HFFc6 (cell line): ENCODE measurements at regions not wholly inside any gene's neighbourhood (a gene's known extent, or its start where the extent isn't known, plus 50 kb on each side); places are given as distances from the start of the nearest gene placed in this dataset.
"Not testable (repeated sequence)": the region's sequence is repeated elsewhere in the genome, so short reads cannot be mapped to it uniquely, and the experiment has no call there.

Source experiments
- DNase-seq: peaks from one replicate; pipeline ENCODE4 v3.0.0-alpha.2; 2018
- H3K27ac Mint-ChIP-seq: 2 replicates; pipeline ENCODE4 v1.8.0; 2020; ENCODE audit warnings: mild to moderate bottlenecking, mixed read lengths
- H3K27me3 Mint-ChIP-seq: 2 replicates; pipeline ENCODE4 v1.8.0; 2021; ENCODE audit warnings: mild to moderate bottlenecking, moderate library complexity, mixed read lengths; ENCODE audit not compliant: insufficient read depth
- H3K36me3 Mint-ChIP-seq: 2 replicates; pipeline ENCODE4 v1.8.0; 2021; ENCODE audit warnings: low read depth, mixed read lengths
- H3K4me1 Mint-ChIP-seq: 2 replicates; pipeline ENCODE4 v1.8.0; 2020; ENCODE audit warnings: low read depth, mixed read lengths
- H3K4me3 Mint-ChIP-seq: 2 replicates; pipeline ENCODE4 v1.8.0; 2020; ENCODE audit warnings: mild to moderate bottlenecking, moderate library complexity, mixed read lengths
- H3K9me3 Mint-ChIP-seq: 2 replicates; pipeline ENCODE4 v1.8.0; 2020; ENCODE audit warnings: mild to moderate bottlenecking, mixed read lengths
- TF ChIP-seq, protein P1 (sequence below): fragments of 200-600 bp; sonication (generic); IDR thresholded peaks from 2 replicates; pipeline ENCODE4 v1.5.0; 2021; ENCODE audit warnings: antibody characterized with exemption, mild to moderate bottlenecking

GRCh38 chr4:189861101-189861500 is 79.6 kb upstream of the FRG1 start:
- no peak overlapping the region for H3K4me3 Mint-ChIP-seq
- peaks cover 29% of the 10 kb centered on the region for H3K9me3 Mint-ChIP-seq
- no peaks in the 10 kb centered on the region for H3K4me1 Mint-ChIP-seq
- no peaks in the 10 kb centered on the region; the same call in 1 of the 2 replicates for H3K27me3 Mint-ChIP-seq
- H3K36me3 Mint-ChIP-seq, result no peaks in the 10 kb centered on the region
- no peak for DNase-seq
- no peak overlapping the region for H3K27ac Mint-ChIP-seq
- TF ChIP-seq, protein P1, sequence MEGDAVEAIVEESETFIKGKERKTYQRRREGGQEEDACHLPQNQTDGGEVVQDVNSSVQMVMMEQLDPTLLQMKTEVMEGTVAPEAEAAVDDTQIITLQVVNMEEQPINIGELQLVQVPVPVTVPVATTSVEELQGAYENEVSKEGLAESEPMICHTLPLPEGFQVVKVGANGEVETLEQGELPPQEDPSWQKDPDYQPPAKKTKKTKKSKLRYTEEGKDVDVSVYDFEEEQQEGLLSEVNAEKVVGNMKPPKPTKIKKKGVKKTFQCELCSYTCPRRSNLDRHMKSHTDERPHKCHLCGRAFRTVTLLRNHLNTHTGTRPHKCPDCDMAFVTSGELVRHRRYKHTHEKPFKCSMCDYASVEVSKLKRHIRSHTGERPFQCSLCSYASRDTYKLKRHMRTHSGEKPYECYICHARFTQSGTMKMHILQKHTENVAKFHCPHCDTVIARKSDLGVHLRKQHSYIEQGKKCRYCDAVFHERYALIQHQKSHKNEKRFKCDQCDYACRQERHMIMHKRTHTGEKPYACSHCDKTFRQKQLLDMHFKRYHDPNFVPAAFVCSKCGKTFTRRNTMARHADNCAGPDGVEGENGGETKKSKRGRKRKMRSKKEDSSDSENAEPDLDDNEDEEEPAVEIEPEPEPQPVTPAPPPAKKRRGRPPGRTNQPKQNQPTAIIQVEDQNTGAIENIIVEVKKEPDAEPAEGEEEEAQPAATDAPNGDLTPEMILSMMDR, result no peak

- Mint-ChIP-seq H3K4me3 (no peak overlapping the region), H3K27me3 (no peaks in the 10 kb centered on the region; the same call in 1 of the 2 replicates), H3K36me3 (peaks cover 5% of the 10 kb centered on the region), H3K9me3 (peaks cover 25% of the 10 kb centered on the region), H3K27ac (no peak overlapping the region), H3K4me1 (no peaks in the 10 kb centered on the region)
- DNase-seq, result no peak
- TF ChIP-seq, protein P1, result no peak
Observed at GRCh38 chr4:189869236-189869635, 71.4 kb upstream of the FRG1 start.

DNA sequence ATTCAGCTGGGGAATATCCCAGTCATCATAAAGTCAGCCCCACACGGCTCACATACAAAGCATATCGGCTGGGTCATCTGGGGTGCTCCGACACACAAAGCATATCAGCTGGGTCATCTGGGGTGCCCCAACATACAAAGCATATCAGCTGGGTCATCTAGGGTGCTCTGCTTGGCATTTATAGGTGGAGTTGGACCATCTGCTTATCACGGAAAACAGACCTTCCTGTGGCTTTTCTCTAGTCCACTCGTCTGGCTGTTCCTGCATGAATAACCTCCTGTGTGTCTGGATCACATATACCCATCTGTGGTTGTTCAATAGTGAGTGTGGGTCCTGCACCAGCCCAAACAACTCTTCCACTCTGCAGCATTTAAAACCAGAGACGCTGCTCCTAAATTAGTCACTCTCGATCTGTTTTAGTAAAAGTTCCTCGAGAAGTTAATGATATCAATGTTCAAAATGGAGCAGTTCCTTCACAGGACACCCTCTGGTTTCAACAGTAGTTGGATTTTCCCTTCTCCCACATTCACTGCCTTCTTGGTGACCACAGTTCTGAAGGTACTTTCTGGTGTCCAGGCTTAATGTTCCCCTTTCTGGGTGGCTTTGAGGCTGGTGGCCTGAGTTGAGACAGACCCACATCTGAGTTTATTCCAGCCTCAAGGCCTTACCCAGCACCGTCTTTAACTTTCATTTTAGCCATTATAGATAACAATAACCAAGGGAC is 70.0 kb upstream of the FRG1 start:
- no peak for DNase-seq
- Mint-ChIP-seq H3K4me3 (no peak overlapping the region), H3K27ac (no peak overlapping the region), H3K4me1 (no peaks in the 10 kb centered on the region), H3K9me3 (peaks cover 35% of the 10 kb centered on the region), H3K36me3 (peaks cover 10% of the 10 kb centered on the region), H3K27me3 (no peaks in the 10 kb centered on the region; the same call in 1 of the 2 replicates)
- TF ChIP-seq, protein P1, result no peak

DNA sequence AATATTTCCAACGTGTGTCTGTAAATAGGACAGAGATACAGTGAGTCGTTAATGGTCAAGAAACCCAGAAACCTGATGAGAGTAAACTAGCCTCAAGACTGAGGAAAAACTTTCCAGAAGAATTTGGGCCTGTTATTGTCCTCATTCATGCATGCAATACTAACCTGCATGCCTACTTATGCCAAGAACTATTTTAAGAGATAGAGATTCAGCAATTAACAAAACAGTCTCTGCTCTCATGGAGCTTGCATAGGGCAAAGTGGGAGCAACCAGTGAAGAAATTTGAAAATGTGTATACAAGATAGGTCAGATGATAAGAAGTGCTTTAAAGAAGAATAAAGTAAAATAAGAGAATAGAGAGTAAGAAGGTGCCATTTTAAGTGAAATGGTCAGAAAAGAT is 66.1 kb upstream of the FRG1 start:
- H3K9me3 Mint-ChIP-seq, result peaks cover 42% of the 10 kb centered on the region
- H3K27ac Mint-ChIP-seq, result no peak overlapping the region
- TF ChIP-seq, protein P1, result no peak
- no peaks in the 10 kb centered on the region; the same call in 1 of the 2 replicates for H3K27me3 Mint-ChIP-seq
- H3K4me3 Mint-ChIP-seq, result no peak overlapping the region
- no peak for DNase-seq
- H3K4me1 Mint-ChIP-seq, result no peaks in the 10 kb centered on the region
- H3K36me3 Mint-ChIP-seq, result peaks cover 10% of the 10 kb centered on the region

DNA sequence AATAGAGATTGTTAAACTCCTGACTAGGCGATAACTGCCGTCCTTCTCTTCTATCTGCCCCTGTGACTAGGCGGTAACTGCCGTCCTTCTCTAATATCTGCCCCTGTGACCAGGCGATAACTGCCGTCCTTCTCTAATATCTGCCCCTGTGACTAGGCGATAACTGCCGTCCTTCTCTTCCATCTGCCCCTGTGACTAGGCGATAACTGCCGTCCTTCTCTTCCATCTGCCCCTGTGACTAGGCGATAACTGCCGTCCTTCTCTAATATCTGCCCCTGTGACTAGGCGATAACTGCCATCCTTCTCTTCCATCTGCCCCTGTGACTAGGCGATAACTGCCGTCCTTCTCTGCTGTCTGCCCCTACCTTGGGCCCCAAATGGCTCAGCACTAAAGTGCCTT is 59.5 kb upstream of the FRG1 start:
- H3K36me3 Mint-ChIP-seq, H3K27ac Mint-ChIP-seq, H3K4me1 Mint-ChIP-seq, H3K4me3 Mint-ChIP-seq, H3K27me3 Mint-ChIP-seq: not testable (repeated sequence)
- H3K9me3 Mint-ChIP-seq, result peaks cover 25% of the 10 kb centered on the region
- peak; percentile 2 for DNase-seq

- H3K4me3 Mint-ChIP-seq, DNase-seq, H3K27me3 Mint-ChIP-seq, H3K27ac Mint-ChIP-seq, H3K4me1 Mint-ChIP-seq: not testable (repeated sequence)
- H3K9me3 Mint-ChIP-seq, result peaks cover 49% of the 10 kb centered on the region
- peaks cover 15% of the 10 kb centered on the region for H3K36me3 Mint-ChIP-seq
Observed at GRCh38 chr4:189888407-189888806, 52.3 kb upstream of the FRG1 start.
